Ishikawa (cell line): ENCODE measurements at regions not wholly inside any gene's neighbourhood (a gene's known extent, or its start where the extent isn't known, plus 50 kb on each side); places are given as distances from the start of the nearest gene placed in this dataset.

Experiments
- CEBPB ChIP-seq: IDR thresholded peaks from 2 replicates; pipeline ENCODE4 v1.6.1; 2012
- CREB1 ChIP-seq: IDR thresholded peaks from 2 replicates; pipeline ENCODE4 v1.6.1; 2012; ENCODE audit warnings: low read depth
- EGR1 ChIP-seq: IDR thresholded peaks from 2 replicates; pipeline ENCODE4 v1.6.1; 2012
- EP300 ChIP-seq: IDR thresholded peaks from 2 replicates; pipeline ENCODE4 v1.6.1; 2012; ENCODE audit warnings: borderline replicate concordance
- FOXM1 ChIP-seq: IDR thresholded peaks from 2 replicates; pipeline ENCODE4 v1.6.1; 2012; ENCODE audit warnings: low read depth, borderline replicate concordance
- NFIC ChIP-seq: IDR thresholded peaks from 2 replicates; pipeline ENCODE4 v1.6.1; 2012
- RAD21 ChIP-seq: IDR thresholded peaks from 2 replicates; pipeline ENCODE4 v1.6.1; 2012; ENCODE audit warnings: low read depth
- TAF1 ChIP-seq: IDR thresholded peaks from 2 replicates; pipeline ENCODE4 v1.6.1; 2012; ENCODE audit warnings: low read depth, mild to moderate bottlenecking
- TCF12 ChIP-seq: IDR thresholded peaks from 2 replicates; pipeline ENCODE4 v1.6.1; 2012; ENCODE audit warnings: low read depth
- TEAD4 ChIP-seq: IDR thresholded peaks from 2 replicates; pipeline ENCODE4 v1.6.1; 2012
- YY1 ChIP-seq: IDR thresholded peaks from 2 replicates; pipeline ENCODE4 v1.6.1; 2012; ENCODE audit warnings: low read depth
- ZBTB7A ChIP-seq: IDR thresholded peaks from 2 replicates; pipeline ENCODE4 v1.6.1; 2012; ENCODE audit warnings: low read depth
- TF ChIP-seq, protein P1 (sequence below): IDR thresholded peaks from 2 replicates; pipeline ENCODE4 v1.6.1; 2012; ENCODE audit warnings: low read depth, mild to moderate bottlenecking
- TF ChIP-seq, protein P2 (sequence below): IDR thresholded peaks from 2 replicates; pipeline ENCODE4 v1.6.1; 2012
- TF ChIP-seq, protein P3 (sequence below): IDR thresholded peaks from 2 replicates; pipeline ENCODE4 v1.6.1; 2012

DNA sequence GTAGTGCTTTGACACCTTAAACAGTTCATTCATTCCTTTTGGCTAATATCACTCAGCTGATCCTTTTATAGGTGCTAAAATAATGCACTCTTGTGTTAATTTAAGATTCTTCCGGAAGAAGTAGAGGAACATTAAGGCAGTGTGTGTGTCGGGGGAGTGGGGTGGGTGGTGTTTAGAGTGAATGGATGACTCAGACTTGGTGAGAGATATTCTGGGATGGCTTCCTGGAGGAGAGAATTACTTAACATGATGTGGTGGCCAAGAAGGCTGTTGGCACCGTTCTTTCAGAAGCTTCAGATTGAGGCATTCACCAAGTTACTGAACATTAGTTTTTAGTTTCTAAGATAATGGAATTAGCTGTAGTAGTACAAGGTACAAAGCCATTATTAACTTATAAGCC, 125.6 kb upstream of the ROPN1 start:
- TF ChIP-seq EGR1 (no peak), NFIC (no peak), EP300 (no peak), CEBPB (no peak), TCF12 (no peak), FOXM1 (no peak), CREB1 (no peak), RAD21 (no peak), TAF1 (no peak), YY1 (no peak), TEAD4 (no peak), ZBTB7A (no peak)
- TF ChIP-seq, protein P1, sequence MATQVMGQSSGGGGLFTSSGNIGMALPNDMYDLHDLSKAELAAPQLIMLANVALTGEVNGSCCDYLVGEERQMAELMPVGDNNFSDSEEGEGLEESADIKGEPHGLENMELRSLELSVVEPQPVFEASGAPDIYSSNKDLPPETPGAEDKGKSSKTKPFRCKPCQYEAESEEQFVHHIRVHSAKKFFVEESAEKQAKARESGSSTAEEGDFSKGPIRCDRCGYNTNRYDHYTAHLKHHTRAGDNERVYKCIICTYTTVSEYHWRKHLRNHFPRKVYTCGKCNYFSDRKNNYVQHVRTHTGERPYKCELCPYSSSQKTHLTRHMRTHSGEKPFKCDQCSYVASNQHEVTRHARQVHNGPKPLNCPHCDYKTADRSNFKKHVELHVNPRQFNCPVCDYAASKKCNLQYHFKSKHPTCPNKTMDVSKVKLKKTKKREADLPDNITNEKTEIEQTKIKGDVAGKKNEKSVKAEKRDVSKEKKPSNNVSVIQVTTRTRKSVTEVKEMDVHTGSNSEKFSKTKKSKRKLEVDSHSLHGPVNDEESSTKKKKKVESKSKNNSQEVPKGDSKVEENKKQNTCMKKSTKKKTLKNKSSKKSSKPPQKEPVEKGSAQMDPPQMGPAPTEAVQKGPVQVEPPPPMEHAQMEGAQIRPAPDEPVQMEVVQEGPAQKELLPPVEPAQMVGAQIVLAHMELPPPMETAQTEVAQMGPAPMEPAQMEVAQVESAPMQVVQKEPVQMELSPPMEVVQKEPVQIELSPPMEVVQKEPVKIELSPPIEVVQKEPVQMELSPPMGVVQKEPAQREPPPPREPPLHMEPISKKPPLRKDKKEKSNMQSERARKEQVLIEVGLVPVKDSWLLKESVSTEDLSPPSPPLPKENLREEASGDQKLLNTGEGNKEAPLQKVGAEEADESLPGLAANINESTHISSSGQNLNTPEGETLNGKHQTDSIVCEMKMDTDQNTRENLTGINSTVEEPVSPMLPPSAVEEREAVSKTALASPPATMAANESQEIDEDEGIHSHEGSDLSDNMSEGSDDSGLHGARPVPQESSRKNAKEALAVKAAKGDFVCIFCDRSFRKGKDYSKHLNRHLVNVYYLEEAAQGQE = no peak
- TF ChIP-seq, protein P2, sequence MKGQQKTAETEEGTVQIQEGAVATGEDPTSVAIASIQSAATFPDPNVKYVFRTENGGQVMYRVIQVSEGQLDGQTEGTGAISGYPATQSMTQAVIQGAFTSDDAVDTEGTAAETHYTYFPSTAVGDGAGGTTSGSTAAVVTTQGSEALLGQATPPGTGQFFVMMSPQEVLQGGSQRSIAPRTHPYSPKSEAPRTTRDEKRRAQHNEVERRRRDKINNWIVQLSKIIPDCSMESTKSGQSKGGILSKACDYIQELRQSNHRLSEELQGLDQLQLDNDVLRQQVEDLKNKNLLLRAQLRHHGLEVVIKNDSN = no peak
- TF ChIP-seq, protein P3, sequence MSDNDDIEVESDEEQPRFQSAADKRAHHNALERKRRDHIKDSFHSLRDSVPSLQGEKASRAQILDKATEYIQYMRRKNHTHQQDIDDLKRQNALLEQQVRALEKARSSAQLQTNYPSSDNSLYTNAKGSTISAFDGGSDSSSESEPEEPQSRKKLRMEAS = no peak

DNA sequence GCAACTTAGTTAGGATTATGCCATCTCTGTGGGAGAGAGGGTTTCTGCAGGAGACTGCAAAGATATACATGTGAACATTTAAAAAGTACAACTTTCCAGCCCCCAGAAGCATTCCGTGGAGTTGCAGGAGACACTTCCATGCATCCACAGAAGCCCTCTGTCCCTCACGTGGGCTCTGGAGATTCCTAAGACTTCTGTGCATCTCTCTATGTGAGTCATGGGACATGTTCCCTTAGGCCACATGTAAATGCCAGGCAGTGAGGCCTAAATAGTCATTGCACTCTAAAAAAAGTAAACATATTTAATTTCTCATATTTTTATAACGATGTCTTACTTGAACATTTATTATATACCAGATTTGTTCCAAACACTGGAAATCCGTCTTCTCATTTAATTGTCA, 126.5 kb upstream of the ROPN1 start:
- TF ChIP-seq ZBTB7A (no peak), NFIC (no peak), YY1 (no peak), FOXM1 (no peak), TAF1 (no peak), RAD21 (no peak), EGR1 (no peak), EP300 (no peak), TCF12 (no peak), CEBPB (no peak), TEAD4 (no peak), CREB1 (no peak)
- TF ChIP-seq, protein P1 = no peak
- TF ChIP-seq, protein P3 = no peak
- TF ChIP-seq, protein P2 = no peak

DNA sequence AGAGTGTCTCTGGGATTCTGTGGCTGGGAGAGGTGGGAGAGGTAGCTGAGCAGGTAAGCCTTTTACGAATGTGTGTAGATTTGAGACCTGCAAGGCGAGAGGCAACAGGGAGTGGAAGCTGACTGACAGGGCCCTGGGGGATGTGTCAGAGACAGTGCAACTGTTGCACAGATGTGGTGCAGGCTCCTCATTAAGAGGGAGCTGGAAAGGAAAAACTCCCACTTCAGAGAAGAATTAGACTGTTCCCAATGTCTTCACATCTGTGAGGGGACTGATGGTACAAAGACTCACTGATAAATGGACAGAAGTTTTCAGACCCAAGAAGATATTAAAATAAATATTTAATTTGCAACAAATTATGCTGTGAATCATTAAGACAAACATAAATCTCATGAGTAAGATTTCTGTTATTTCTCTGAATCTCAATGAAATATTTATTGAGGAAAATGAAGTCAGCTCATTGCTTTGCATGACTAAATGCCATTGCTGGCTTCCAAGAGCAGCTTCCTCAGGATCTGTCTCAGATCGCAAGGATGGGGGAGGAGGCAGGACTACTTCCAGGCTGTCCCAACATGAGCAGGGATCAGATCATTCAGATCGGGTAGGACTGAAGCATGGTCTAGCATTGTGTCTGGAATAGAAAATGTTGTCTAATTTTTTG, 127.3 kb upstream of the ROPN1 start:
- TF ChIP-seq TEAD4 (no peak), YY1 (no peak), NFIC (no peak), TCF12 (no peak), CEBPB (no peak), EGR1 (no peak), CREB1 (no peak), EP300 (no peak), FOXM1 (no peak), TAF1 (no peak), ZBTB7A (no peak)
- TF ChIP-seq, protein P1 = no peak
- TF ChIP-seq, protein P3 = no peak
- TF ChIP-seq, protein P2 = no peak
